PC-9 (cell line): ENCODE measurements at regions not wholly inside any gene's neighbourhood (a gene's known extent, or its start where the extent isn't known, plus 50 kb on each side); places are given as distances from the start of the nearest gene placed in this dataset.

Source experiments
- EZH2 ChIP-seq: fragments of 200-600 bp; sonication (generic); IDR thresholded peaks from 2 replicates; pipeline ENCODE4 v1.8.0; 2017; ENCODE audit warnings: antibody characterized with exemption, low read depth
- TF ChIP-seq, protein P1 (sequence below): fragments of 200-600 bp; sonication (generic); conservative IDR thresholded peaks from 2 replicates; pipeline ENCODE4 v1.6.1; 2017; ENCODE audit warnings: mixed run types, antibody characterized with exemption, mild to moderate bottlenecking, moderate library complexity

- TF ChIP-seq, protein P1, sequence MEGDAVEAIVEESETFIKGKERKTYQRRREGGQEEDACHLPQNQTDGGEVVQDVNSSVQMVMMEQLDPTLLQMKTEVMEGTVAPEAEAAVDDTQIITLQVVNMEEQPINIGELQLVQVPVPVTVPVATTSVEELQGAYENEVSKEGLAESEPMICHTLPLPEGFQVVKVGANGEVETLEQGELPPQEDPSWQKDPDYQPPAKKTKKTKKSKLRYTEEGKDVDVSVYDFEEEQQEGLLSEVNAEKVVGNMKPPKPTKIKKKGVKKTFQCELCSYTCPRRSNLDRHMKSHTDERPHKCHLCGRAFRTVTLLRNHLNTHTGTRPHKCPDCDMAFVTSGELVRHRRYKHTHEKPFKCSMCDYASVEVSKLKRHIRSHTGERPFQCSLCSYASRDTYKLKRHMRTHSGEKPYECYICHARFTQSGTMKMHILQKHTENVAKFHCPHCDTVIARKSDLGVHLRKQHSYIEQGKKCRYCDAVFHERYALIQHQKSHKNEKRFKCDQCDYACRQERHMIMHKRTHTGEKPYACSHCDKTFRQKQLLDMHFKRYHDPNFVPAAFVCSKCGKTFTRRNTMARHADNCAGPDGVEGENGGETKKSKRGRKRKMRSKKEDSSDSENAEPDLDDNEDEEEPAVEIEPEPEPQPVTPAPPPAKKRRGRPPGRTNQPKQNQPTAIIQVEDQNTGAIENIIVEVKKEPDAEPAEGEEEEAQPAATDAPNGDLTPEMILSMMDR, result no peak
- no peak for TF ChIP-seq EZH2
Measured at GRCh38 chr12:74963304-74963703, 246.3 kb downstream of the KCNC2 start.
